ENCODE measurements at regions not wholly inside any gene's neighbourhood (a gene's known extent, or its start where the extent isn't known, plus 50 kb on each side); places are given as distances from the start of the nearest gene placed in this dataset.
A peak's percentile ranks its signal among the peaks of the same experiment; 100 is the strongest.

- no peaks in the 10 kb centered on the region for H3K36me3 ChIP-seq
- peaks cover 51% of the 10 kb centered on the region for H3K4me1 ChIP-seq
- no peak overlapping the region for H3K4me3 ChIP-seq
- H3K9me3 ChIP-seq = no peaks in the 10 kb centered on the region
- TF ChIP-seq POLR2AphosphoS5 (IDR thresholded peaks at IDR 0.05; ENCODE audit: insufficient read depth in 1 of 2, low read depth in 1 of 2) (no peak), CTCF (IDR thresholded peaks at IDR 0.05) (no peak), POLR2A (IDR thresholded peaks at IDR 0.05) (no peak)
- DNase-seq (ENCODE audit: extremely low spot score in 2 of 2) = no peak
- no peaks in the 10 kb centered on the region for H3K27me3 ChIP-seq
- intact Hi-C loops (cut with DNase I) = no loop called here
- H3K27ac ChIP-seq = no peak overlapping the region
Measured at GRCh38 chr16:85374571-85374872, 238.6 kb upstream of the GSE1 start.

GRCh38 chr16:85375282-85375681 lies 237.8 kb upstream of the GSE1 start:
- no peak for TF ChIP-seq CTCF (IDR thresholded peaks at IDR 0.05)
- no peak for TF ChIP-seq POLR2A (IDR thresholded peaks at IDR 0.05)
- TF ChIP-seq POLR2AphosphoS5 (IDR thresholded peaks at IDR 0.05; ENCODE audit: insufficient read depth in 1 of 2, low read depth in 1 of 2) = no peak
- intact Hi-C loops (cut with DNase I) = no loop called here
- Histone ChIP-seq H3K4me1 (peaks cover 49% of the 10 kb centered on the region), H3K9me3 (no peaks in the 10 kb centered on the region), H3K4me3 (no peak overlapping the region), H3K36me3 (no peaks in the 10 kb centered on the region), H3K27me3 (no peaks in the 10 kb centered on the region), H3K27ac (no peak overlapping the region)
- DNase-seq (ENCODE audit: extremely low spot score in 2 of 2) = no peak

- no peak for DNase-seq (ENCODE audit: extremely low spot score in 2 of 2)
- Histone ChIP-seq H3K9me3 (no peaks in the 10 kb centered on the region), H3K27ac (peak overlapping the region; percentile 31), H3K36me3 (no peaks in the 10 kb centered on the region), H3K27me3 (no peaks in the 10 kb centered on the region), H3K4me3 (no peak overlapping the region), H3K4me1 (peaks cover 37% of the 10 kb centered on the region)
- TF ChIP-seq CTCF (IDR thresholded peaks at IDR 0.05) = no peak
- no peak for TF ChIP-seq POLR2AphosphoS5 (IDR thresholded peaks at IDR 0.05; ENCODE audit: insufficient read depth in 1 of 2, low read depth in 1 of 2)
- no peak for TF ChIP-seq POLR2A (IDR thresholded peaks at IDR 0.05)
- intact Hi-C loops (cut with DNase I) = no loop called here
Measured at GRCh38 chr16:85376292-85377095, 236.6 kb upstream of the GSE1 start.

GRCh38 chr16:85377388-85378144 lies 235.6 kb upstream of the GSE1 start:
- Histone ChIP-seq H3K36me3 (no peaks in the 10 kb centered on the region), H3K9me3 (no peaks in the 10 kb centered on the region), H3K27me3 (no peaks in the 10 kb centered on the region), H3K4me3 (no peak overlapping the region), H3K4me1 (peaks cover 26% of the 10 kb centered on the region), H3K27ac (no peak overlapping the region)
- no peak for DNase-seq (ENCODE audit: extremely low spot score in 2 of 2)
- intact Hi-C loops (cut with DNase I) = no loop called here
- no peak for TF ChIP-seq CTCF (IDR thresholded peaks at IDR 0.05)
- TF ChIP-seq POLR2A (IDR thresholded peaks at IDR 0.05) = no peak
- no peak for TF ChIP-seq POLR2AphosphoS5 (IDR thresholded peaks at IDR 0.05; ENCODE audit: insufficient read depth in 1 of 2, low read depth in 1 of 2)

Measured in vagina (tissue), 2 donors.